ENCODE measurements at regions not wholly inside any gene's neighbourhood (a gene's known extent, or its start where the extent isn't known, plus 50 kb on each side); places are given as distances from the start of the nearest gene placed in this dataset.

GRCh38 chr9:21730899-21731298, 71.5 kb upstream of the MTAP start:
- Histone ChIP-seq H3K9me2 (replicated peaks; ENCODE audit: insufficient read depth, low read length) (no peaks in the 10 kb centered on the region), H3K4me1 (ENCODE audit: low read length) (no peaks in the 10 kb centered on the region), H3K27ac (ENCODE audit: low read length) (no peak overlapping the region)

GRCh38 chr9:21741151-21741550, 61.3 kb upstream of the MTAP start:
- Histone ChIP-seq H3K4me3 (ENCODE audit: low read length) (no peak overlapping the region), H3K4me2 (ENCODE audit: low read depth, low read length) (no peak overlapping the region)
- TF ChIP-seq EZH2 (optimal IDR thresholded peaks at IDR 0.05; ENCODE audit: low read depth, low read length) (no peak), EZH2phosphoT487 (IDR thresholded peaks at IDR 0.05; ENCODE audit: low read length) (no peak)
- TF ChIP-seq, protein P1, sequence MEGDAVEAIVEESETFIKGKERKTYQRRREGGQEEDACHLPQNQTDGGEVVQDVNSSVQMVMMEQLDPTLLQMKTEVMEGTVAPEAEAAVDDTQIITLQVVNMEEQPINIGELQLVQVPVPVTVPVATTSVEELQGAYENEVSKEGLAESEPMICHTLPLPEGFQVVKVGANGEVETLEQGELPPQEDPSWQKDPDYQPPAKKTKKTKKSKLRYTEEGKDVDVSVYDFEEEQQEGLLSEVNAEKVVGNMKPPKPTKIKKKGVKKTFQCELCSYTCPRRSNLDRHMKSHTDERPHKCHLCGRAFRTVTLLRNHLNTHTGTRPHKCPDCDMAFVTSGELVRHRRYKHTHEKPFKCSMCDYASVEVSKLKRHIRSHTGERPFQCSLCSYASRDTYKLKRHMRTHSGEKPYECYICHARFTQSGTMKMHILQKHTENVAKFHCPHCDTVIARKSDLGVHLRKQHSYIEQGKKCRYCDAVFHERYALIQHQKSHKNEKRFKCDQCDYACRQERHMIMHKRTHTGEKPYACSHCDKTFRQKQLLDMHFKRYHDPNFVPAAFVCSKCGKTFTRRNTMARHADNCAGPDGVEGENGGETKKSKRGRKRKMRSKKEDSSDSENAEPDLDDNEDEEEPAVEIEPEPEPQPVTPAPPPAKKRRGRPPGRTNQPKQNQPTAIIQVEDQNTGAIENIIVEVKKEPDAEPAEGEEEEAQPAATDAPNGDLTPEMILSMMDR (IDR thresholded peaks at IDR 0.05; ENCODE audit: low read length) = no peak

More at GRCh38 chr9:21730899-21731298, 71.5 kb upstream of the MTAP start:
- Histone ChIP-seq H3K9me3 (replicated peaks; ENCODE audit: insufficient read depth, low read length) (no peaks in the 10 kb centered on the region), H3K36me3 (replicated peaks; ENCODE audit: insufficient read depth, low read length) (no peaks in the 10 kb centered on the region), H4K20me1 (ENCODE audit: insufficient read depth, low read length) (no peaks in the 10 kb centered on the region), H3K27me3 (replicated peaks; ENCODE audit: insufficient read depth, low read length) (no peaks in the 10 kb centered on the region), H2AFZ (ENCODE audit: low read length) (no peak overlapping the region), H3K4me3 (ENCODE audit: low read length) (no peak overlapping the region), H3F3A (ENCODE audit: insufficient read depth, low read length) (no peaks in the 10 kb centered on the region), H3K9ac (ENCODE audit: low read length) (no peak overlapping the region), H3K4me2 (ENCODE audit: low read depth, low read length) (no peak overlapping the region), H3K79me2 (ENCODE audit: low read length) (no peaks in the 10 kb centered on the region)
- DNase-seq = no peak
- TF ChIP-seq EZH2phosphoT487 (IDR thresholded peaks at IDR 0.05; ENCODE audit: low read length) (no peak), EZH2 (optimal IDR thresholded peaks at IDR 0.05; ENCODE audit: low read depth, low read length) (no peak)
- TF ChIP-seq, protein P1 (IDR thresholded peaks at IDR 0.05; ENCODE audit: low read length) = no peak

GRCh38 chr9:21744320-21744719, 58.1 kb upstream of the MTAP start:
- H4K20me1 ChIP-seq (ENCODE audit: insufficient read depth, low read length) = no peaks in the 10 kb centered on the region
- H3K79me2 ChIP-seq (ENCODE audit: low read length) = no peaks in the 10 kb centered on the region
- no peak overlapping the region for H3K4me2 ChIP-seq (ENCODE audit: low read depth, low read length)
- H3K4me1 ChIP-seq (ENCODE audit: low read length) = no peaks in the 10 kb centered on the region
- H3F3A ChIP-seq (ENCODE audit: insufficient read depth, low read length) = no peaks in the 10 kb centered on the region
- no peaks in the 10 kb centered on the region for H3K27me3 ChIP-seq (replicated peaks; ENCODE audit: insufficient read depth, low read length)
- TF ChIP-seq EZH2phosphoT487 (IDR thresholded peaks at IDR 0.05; ENCODE audit: low read length) (no peak), EZH2 (optimal IDR thresholded peaks at IDR 0.05; ENCODE audit: low read depth, low read length) (no peak)
- TF ChIP-seq, protein P1 (IDR thresholded peaks at IDR 0.05; ENCODE audit: low read length) = no peak
- no peaks in the 10 kb centered on the region for H3K9me2 ChIP-seq (replicated peaks; ENCODE audit: insufficient read depth, low read length)
- no peak overlapping the region for H3K27ac ChIP-seq (ENCODE audit: low read length)
- no peak overlapping the region for H3K9ac ChIP-seq (ENCODE audit: low read length)
- no peaks in the 10 kb centered on the region for H3K9me3 ChIP-seq (replicated peaks; ENCODE audit: insufficient read depth, low read length)
- no peak overlapping the region for H2AFZ ChIP-seq (ENCODE audit: low read length)
- H3K4me3 ChIP-seq (ENCODE audit: low read length) = no peak overlapping the region
- DNase-seq = no peak
- no peaks in the 10 kb centered on the region for H3K36me3 ChIP-seq (replicated peaks; ENCODE audit: insufficient read depth, low read length)

More at GRCh38 chr9:21741151-21741550, 61.3 kb upstream of the MTAP start:
- Histone ChIP-seq H3K36me3 (replicated peaks; ENCODE audit: insufficient read depth, low read length) (no peaks in the 10 kb centered on the region), H3K79me2 (ENCODE audit: low read length) (no peaks in the 10 kb centered on the region), H3F3A (ENCODE audit: insufficient read depth, low read length) (no peaks in the 10 kb centered on the region), H4K20me1 (ENCODE audit: insufficient read depth, low read length) (no peaks in the 10 kb centered on the region), H3K9me3 (replicated peaks; ENCODE audit: insufficient read depth, low read length) (no peaks in the 10 kb centered on the region), H3K4me1 (ENCODE audit: low read length) (no peaks in the 10 kb centered on the region), H2AFZ (ENCODE audit: low read length) (no peak overlapping the region), H3K9me2 (replicated peaks; ENCODE audit: insufficient read depth, low read length) (no peaks in the 10 kb centered on the region), H3K9ac (ENCODE audit: low read length) (no peak overlapping the region), H3K27me3 (replicated peaks; ENCODE audit: insufficient read depth, low read length) (no peaks in the 10 kb centered on the region), H3K27ac (ENCODE audit: low read length) (no peak overlapping the region)
- DNase-seq = no peak

Measured in MM.1S (cell line).